HG02885 (cell line): ENCODE measurements at regions not wholly inside any gene's neighbourhood (a gene's known extent, or its start where the extent isn't known, plus 50 kb on each side); places are given as distances from the start of the nearest gene placed in this dataset.
A peak's percentile ranks its signal among the peaks of the same experiment; 100 is the strongest.
"Not testable (repeated sequence)": the region's sequence is repeated elsewhere in the genome, so short reads cannot be mapped to it uniquely, and the experiment has no call there.

Experiments used
- ATAC-seq: cut with Tn5 transposase; IDR thresholded peaks from one replicate; pipeline ENCODE4 v1.9.1; 2021; ENCODE audit warnings: mild to moderate bottlenecking; ENCODE audit not compliant: unreplicated experiment, poor library complexity

DNA sequence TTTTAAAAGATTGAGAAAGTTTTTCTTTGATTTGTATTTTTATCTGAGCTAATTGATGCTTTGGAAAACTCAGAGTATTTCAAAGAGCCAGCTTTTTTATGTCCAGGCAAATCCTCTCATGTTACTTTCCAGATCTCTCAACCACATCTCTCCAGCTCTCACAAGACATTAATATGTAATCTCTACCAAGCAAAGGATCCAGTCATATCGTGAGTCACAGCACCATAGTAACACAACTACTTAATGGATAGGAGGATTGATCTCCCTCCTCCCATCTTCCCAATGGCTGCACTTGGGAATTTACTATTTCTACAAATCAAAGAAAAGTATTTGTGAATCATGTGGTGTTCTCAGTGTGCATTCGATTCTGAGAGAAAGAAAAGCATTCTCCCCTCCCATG, 63.3 kb downstream of the POU4F1 start:
- no peak for ATAC-seq

DNA sequence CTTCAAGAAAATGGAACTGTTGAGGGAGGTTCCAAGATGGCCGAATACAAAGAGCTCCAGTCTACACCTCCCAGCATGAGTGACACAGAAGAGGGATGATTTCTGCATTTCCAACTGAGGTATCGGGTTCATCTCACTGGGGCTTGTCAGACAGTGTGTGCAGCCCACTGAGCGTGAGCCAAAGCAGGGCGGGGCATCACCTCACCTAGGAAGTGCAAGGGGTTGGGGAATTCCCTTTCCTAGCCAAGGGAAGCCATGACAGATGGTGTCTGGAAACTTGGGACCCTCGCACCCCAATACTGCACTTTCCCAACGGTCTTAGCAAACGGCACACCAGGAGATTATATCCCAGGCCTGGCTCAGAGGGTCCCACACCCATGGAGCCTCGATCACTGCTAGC, 77.3 kb downstream of the POU4F1 start:
- not testable (repeated sequence) for ATAC-seq

DNA sequence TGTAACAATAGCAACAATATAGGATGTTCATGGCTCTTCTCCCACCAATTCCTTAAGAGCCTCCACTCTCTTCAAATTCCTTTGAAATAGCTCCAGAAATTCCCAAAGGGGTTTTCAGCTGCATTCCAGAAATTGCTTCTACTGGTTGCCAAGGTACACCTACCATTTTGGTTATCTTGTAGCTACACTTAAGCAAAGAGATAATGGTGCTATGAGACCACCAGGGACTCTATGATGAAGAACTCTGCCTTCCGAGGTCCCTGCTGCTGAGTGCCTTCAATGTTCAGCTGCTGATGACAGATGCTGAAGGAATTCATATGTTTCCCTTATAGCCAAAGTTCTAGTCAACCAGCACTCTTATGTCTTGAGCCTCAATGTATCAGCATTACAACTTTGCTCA, 78.4 kb downstream of the POU4F1 start:
- no peak for ATAC-seq

DNA sequence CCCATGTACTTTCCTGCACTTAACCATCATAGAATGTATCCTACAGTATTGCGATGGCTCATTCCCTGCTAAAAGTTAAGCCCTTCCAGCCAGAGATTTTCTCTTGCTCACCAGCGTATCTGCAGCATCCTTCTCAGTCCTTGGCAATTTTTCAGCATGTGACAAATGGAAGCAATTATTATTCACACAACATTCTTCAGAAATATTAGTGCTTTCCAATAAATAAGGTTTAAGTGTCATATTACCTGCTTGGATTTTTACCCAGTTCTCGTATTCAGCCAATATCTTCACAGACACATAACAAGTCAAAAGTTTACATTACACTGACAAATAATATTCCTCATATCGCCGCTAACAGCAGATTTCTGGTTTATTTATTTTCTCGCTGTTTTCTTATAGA, 82.3 kb downstream of the POU4F1 start:
- no peak for ATAC-seq

GRCh38 chr13:78520425-78520824, 82.9 kb downstream of the POU4F1 start:
- peak; percentile 43 for ATAC-seq

DNA sequence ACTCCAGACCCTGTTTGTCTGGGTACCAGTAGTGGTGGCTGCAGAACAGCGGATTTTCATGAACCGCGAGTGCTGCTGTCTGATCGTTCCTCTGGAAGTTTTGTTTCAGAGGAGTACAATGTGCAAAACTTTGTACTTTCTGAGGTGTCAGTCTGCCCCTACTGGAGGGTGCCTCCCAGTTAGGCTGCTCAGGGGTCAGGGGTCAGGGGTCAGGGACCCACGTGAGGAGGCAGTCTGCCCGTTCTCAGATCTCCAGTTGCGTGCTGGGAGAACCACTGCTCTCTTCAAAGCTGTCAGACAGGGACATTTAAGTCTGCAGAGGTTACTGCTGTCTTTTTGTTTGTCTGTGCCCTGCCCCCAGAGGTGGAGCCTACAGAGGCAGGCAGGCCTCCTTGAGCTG, 84.9 kb downstream of the POU4F1 start:
- not testable (repeated sequence) for ATAC-seq

DNA sequence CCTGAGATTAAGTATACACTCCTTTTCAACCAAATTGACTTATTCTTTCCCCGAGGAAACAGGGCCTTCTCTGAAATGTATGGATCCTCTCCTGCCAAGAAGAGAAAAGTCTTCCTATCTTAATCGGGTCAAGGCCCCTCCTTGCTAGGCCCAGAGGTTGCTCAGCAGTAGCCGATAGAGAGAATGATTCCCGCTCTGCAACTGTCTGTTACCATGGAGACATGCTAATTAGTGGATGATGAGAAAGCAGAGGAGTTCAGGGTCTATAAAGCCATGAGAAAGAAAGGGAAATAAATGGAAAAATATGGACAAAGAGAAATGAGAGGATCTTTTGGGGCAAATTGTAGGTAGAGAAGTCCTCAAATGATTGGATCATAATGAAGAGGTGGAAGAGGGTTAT, 103.5 kb downstream of the POU4F1 start:
- ATAC-seq: no peak

GRCh38 chr13:78497702-78498355, 105.5 kb downstream of the POU4F1 start:
- ATAC-seq: no peak

DNA sequence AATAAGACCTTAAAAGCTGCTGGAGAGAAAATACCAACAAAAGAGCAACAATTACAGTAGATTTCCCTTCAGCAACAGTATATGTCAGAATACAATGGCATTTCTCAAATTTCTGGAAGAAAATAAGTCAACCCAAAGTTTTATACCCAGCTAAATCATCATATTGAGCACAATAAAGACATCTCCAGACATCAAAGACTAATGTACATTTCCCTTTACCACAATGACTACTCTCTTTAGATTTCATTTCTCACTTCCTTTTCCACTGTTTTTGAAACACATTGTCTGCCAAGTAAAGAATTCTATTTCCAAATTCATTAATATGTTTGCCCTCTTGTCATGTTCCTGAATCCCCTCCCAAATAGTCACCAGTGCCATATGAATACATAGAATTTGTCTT, 111.4 kb downstream of the POU4F1 start:
- no peak for ATAC-seq

DNA sequence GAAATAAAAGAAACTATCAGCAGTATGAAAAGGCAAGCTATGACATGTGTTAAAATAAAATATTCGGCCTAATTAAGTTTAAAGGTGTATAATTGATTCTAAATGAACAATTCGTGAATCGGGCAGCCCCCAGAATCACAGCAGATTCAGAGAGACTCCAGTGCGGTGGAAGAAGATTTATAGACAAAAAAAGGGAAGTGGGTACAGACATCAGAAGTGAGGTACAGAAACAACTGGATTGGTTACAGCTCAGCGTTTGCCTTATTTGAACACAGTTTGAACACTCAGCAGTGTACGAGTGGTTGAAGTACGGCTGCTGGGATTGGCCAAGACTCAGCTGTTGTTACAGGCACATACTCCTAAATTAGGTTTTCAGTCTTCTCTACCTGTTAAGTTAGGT, 113.1 kb downstream of the POU4F1 start:
- not testable (repeated sequence) for ATAC-seq

- no peak for ATAC-seq
Measured at GRCh38 chr13:78487707-78488106, 115.6 kb downstream of the POU4F1 start.

- no peak for ATAC-seq
Measured at GRCh38 chr13:78485803-78486202, 117.5 kb downstream of the POU4F1 start.

GRCh38 chr13:78478183-78478582, 125.2 kb downstream of the POU4F1 start:
- no peak for ATAC-seq

DNA sequence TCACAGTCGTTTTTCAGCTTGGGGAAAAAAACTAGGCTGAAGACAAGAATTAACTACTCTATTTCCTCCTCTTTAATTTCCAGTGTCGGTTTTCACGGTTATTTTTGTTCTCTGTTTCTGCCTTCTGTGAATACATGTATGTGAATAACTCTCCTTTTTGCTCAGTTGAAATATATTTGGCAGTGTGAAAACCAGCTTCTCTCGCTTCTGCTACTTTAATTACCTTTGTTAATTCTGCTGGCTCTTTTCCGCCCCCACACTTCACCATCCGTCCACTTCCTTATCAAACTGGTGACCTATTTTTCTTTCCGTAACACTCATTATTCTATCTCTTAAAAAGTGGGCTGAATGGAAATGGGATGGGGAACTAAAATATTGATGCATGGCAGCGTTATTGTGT, 126.4 kb downstream of the POU4F1 start:
- peak; percentile 68 for ATAC-seq

GRCh38 chr13:78468621-78469020, 134.7 kb downstream of the POU4F1 start:
- ATAC-seq: no peak

- ATAC-seq: peak; percentile 70
Measured at GRCh38 chr13:78465250-78465649, 138.1 kb downstream of the POU4F1 start.

GRCh38 chr13:78460176-78460575, 143.2 kb downstream of the POU4F1 start:
- ATAC-seq: no peak

GRCh38 chr13:78443839-78444238, 159.5 kb downstream of the POU4F1 start:
- no peak for ATAC-seq

GRCh38 chr13:78437781-78438180, 165.6 kb downstream of the POU4F1 start:
- ATAC-seq: no peak

GRCh38 chr13:78436311-78436710, 167.0 kb downstream of the POU4F1 start:
- no peak for ATAC-seq

DNA sequence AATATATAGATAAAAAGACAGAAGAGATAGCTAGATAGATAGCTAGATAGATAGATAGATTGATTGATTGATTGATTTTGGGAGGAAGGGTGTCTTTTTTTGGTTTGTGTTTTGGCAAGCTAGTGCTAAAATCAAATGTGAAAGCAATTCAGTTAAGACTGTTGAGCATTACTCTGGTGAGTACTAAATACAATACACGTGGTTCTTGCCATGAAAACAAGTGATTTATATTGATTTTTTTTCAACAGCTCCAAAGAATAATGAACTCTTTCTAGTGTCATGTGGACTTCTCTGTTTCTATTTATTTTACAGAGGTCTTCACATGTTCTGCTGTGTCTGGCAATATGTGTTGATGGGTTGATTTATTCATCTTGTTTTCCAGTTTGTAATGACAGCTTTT, 172.0 kb downstream of the POU4F1 start:
- no peak for ATAC-seq

DNA sequence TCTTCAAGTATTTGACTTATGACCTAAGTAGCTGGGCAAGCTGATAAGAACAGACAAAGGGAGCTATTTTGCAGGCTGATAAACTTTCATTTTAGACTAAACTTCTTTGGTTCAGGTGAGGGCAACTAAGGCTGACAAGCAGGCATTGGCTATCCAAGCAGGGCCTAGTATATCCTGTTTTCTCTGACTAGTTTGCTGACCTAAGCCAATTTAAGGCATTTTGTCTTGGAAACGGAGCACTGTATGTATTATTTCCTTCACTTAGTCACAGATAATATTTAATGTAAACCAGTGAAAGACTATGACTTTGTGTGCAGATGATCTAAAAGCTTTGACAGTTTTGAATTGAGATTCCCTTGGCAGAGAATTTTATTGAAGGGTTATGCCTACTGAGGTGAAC, 172.5 kb downstream of the POU4F1 start:
- ATAC-seq: no peak
